ENCODE measurements at regions not wholly inside any gene's neighbourhood (a gene's known extent, or its start where the extent isn't known, plus 50 kb on each side); places are given as distances from the start of the nearest gene placed in this dataset.

DNA sequence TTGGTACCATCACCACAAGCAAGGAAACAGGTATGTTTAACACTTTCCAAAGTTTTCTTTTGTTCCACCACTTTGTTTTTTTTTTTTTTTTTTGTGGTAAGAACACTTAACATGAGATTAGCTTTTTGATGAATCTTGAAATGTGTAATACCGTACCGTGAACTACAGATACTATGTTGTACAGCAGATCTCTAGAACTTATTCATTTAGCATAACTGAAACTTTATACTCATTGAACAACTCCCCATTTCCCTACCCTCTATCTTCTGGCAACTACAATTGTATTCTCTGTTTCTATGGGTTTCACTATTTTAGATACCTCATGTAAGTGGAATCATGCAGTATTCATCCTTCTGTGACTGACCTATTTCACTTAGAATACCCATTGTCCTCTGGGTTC lies 162.7 kb upstream of the ITGB1 start:
- TF ChIP-seq POLR2AphosphoS5 (IDR thresholded peaks at IDR 0.05) (no peak), POLR2A (IDR thresholded peaks at IDR 0.05) (no peak)
- TF ChIP-seq, protein P1, sequence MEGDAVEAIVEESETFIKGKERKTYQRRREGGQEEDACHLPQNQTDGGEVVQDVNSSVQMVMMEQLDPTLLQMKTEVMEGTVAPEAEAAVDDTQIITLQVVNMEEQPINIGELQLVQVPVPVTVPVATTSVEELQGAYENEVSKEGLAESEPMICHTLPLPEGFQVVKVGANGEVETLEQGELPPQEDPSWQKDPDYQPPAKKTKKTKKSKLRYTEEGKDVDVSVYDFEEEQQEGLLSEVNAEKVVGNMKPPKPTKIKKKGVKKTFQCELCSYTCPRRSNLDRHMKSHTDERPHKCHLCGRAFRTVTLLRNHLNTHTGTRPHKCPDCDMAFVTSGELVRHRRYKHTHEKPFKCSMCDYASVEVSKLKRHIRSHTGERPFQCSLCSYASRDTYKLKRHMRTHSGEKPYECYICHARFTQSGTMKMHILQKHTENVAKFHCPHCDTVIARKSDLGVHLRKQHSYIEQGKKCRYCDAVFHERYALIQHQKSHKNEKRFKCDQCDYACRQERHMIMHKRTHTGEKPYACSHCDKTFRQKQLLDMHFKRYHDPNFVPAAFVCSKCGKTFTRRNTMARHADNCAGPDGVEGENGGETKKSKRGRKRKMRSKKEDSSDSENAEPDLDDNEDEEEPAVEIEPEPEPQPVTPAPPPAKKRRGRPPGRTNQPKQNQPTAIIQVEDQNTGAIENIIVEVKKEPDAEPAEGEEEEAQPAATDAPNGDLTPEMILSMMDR (IDR thresholded peaks at IDR 0.05) = no peak

All from prostate gland (tissue), 2 donors.